ENCODE measurements at regions not wholly inside any gene's neighbourhood (a gene's known extent, or its start where the extent isn't known, plus 50 kb on each side); places are given as distances from the start of the nearest gene placed in this dataset.

DNA sequence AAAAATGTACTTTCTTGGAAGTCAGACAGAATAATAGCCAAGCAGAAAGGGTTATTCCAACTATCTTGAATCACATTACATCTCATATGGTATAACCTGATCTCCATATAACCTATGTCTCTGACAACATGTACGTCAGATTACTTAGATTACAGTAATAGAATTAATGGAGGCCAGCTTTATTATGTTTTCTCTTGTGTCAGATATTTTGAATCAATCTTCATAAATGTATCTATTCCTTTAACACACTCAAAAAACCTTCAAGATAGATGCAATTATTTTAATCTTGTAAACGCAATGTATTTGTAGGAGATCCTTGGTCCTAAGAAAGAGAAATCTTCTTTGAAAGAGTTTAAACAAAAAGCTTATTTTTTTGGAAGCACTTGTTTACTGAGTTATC is 188.4 kb upstream of the KLF12 start:
- no peak overlapping the region for H3K4me2 ChIP-seq
- TF ChIP-seq, protein P1, sequence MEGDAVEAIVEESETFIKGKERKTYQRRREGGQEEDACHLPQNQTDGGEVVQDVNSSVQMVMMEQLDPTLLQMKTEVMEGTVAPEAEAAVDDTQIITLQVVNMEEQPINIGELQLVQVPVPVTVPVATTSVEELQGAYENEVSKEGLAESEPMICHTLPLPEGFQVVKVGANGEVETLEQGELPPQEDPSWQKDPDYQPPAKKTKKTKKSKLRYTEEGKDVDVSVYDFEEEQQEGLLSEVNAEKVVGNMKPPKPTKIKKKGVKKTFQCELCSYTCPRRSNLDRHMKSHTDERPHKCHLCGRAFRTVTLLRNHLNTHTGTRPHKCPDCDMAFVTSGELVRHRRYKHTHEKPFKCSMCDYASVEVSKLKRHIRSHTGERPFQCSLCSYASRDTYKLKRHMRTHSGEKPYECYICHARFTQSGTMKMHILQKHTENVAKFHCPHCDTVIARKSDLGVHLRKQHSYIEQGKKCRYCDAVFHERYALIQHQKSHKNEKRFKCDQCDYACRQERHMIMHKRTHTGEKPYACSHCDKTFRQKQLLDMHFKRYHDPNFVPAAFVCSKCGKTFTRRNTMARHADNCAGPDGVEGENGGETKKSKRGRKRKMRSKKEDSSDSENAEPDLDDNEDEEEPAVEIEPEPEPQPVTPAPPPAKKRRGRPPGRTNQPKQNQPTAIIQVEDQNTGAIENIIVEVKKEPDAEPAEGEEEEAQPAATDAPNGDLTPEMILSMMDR (conservative IDR thresholded peaks at IDR 0.05; ENCODE audit: low read depth, low read length) = no peak
- H3K9ac ChIP-seq = no peak overlapping the region
- H3K79me2 ChIP-seq (ENCODE audit: insufficient read depth, low read depth) = no peaks in the 10 kb centered on the region
- H3K4me1 ChIP-seq (ENCODE audit: low read depth, poor library complexity, severe bottlenecking) = no peaks in the 10 kb centered on the region
- no peak overlapping the region for H3K27ac ChIP-seq
- no peak overlapping the region for H2AFZ ChIP-seq (ENCODE audit: low read depth)
- no peaks in the 10 kb centered on the region for H3K27me3 ChIP-seq (ENCODE audit: insufficient read depth, low read depth)
- no peaks in the 10 kb centered on the region for H3K36me3 ChIP-seq (ENCODE audit: insufficient read depth)
- H3K4me3 ChIP-seq (IDR thresholded peaks at IDR 0.05; ENCODE audit: insufficient read depth, low read depth, low read length) = no peak overlapping the region
- no peaks in the 10 kb centered on the region for H4K20me1 ChIP-seq (ENCODE audit: insufficient read depth)

DNA sequence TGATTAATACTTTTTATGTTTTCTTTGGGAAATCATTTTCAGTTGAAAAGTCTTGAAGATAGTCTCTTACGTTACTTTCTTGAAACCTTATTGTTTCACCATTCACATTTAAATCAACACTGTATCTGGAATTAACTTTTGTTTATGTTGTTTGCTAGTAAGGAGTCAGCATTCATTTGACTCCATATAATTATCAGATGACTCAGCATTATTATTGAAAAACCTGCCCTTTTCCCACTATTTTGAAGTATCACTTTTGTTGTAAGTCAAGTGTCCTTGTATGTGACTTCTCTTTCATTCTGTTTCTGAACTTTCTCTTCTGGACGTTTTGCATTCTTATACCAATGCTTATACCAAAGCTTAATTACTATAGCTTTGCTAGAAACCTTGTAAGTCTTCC is 186.1 kb upstream of the KLF12 start:
- Histone ChIP-seq H3K9ac (no peak overlapping the region), H2AFZ (ENCODE audit: low read depth) (no peak overlapping the region), H3K4me1 (ENCODE audit: low read depth, poor library complexity, severe bottlenecking) (no peaks in the 10 kb centered on the region), H3K36me3 (ENCODE audit: insufficient read depth) (no peaks in the 10 kb centered on the region), H4K20me1 (ENCODE audit: insufficient read depth) (no peaks in the 10 kb centered on the region), H3K27me3 (ENCODE audit: insufficient read depth, low read depth) (no peaks in the 10 kb centered on the region), H3K27ac (no peak overlapping the region), H3K4me3 (IDR thresholded peaks at IDR 0.05; ENCODE audit: insufficient read depth, low read depth, low read length) (no peak overlapping the region), H3K4me2 (no peak overlapping the region), H3K79me2 (ENCODE audit: insufficient read depth, low read depth) (no peaks in the 10 kb centered on the region)
- TF ChIP-seq, protein P1 (conservative IDR thresholded peaks at IDR 0.05; ENCODE audit: low read depth, low read length) = no peak

DNA sequence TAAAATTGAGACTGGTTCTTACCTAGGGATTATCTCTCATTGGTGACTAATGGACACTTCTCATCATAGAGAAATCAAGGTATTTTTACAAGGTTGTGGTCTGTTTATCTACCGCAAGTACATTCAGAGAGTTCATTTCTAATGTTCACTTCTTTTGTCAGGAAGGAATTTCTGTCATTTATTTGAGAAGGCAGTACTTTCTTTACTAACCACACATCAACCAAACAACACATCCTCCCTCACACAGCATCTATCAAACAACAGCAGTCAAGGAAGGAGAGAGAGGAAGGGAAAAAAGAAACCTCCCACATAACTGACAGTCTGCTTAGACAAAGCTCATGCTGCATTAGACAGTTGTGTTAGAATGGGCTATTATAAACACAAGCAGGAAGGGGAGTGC is 182.3 kb upstream of the KLF12 start:
- H2AFZ ChIP-seq (ENCODE audit: low read depth) = no peak overlapping the region
- H3K27me3 ChIP-seq (ENCODE audit: insufficient read depth, low read depth) = no peaks in the 10 kb centered on the region

DNA sequence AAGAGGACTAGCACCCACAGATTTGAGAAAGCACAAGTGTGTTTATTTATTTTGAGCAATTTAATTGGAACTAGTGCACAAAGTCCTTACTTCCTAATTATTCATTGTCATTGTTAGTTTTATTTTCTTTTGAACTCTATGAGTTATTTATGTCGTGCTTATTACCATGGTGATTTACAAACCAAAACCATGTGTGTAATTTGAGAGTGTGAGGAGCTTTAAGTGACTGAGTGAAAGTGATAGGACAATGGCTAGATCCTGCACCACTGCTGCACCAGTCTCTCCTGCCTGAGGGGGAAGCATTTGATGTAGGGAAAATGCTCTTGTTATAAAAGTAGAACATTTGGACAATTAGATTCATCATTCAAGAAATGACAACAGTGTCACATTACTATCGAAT is 172.3 kb upstream of the KLF12 start:
- Histone ChIP-seq H3K9ac (no peak overlapping the region), H3K36me3 (ENCODE audit: insufficient read depth) (no peaks in the 10 kb centered on the region), H3K27ac (no peak overlapping the region), H3K4me2 (no peak overlapping the region), H2AFZ (ENCODE audit: low read depth) (no peak overlapping the region), H3K27me3 (ENCODE audit: insufficient read depth, low read depth) (no peaks in the 10 kb centered on the region), H3K4me3 (IDR thresholded peaks at IDR 0.05; ENCODE audit: insufficient read depth, low read depth, low read length) (no peak overlapping the region), H3K4me1 (ENCODE audit: low read depth, poor library complexity, severe bottlenecking) (no peaks in the 10 kb centered on the region), H3K79me2 (ENCODE audit: insufficient read depth, low read depth) (no peaks in the 10 kb centered on the region), H4K20me1 (ENCODE audit: insufficient read depth) (no peaks in the 10 kb centered on the region)
- TF ChIP-seq, protein P1 (conservative IDR thresholded peaks at IDR 0.05; ENCODE audit: low read depth, low read length) = no peak

More for the DNA sequence above, 182.3 kb upstream of the KLF12 start:
- Histone ChIP-seq H3K36me3 (ENCODE audit: insufficient read depth) (no peaks in the 10 kb centered on the region), H3K27ac (no peak overlapping the region), H3K79me2 (ENCODE audit: insufficient read depth, low read depth) (no peaks in the 10 kb centered on the region), H3K9ac (no peak overlapping the region), H3K4me2 (no peak overlapping the region), H4K20me1 (ENCODE audit: insufficient read depth) (no peaks in the 10 kb centered on the region), H3K4me3 (IDR thresholded peaks at IDR 0.05; ENCODE audit: insufficient read depth, low read depth, low read length) (no peak overlapping the region), H3K4me1 (ENCODE audit: low read depth, poor library complexity, severe bottlenecking) (no peaks in the 10 kb centered on the region)
- TF ChIP-seq, protein P1 (conservative IDR thresholded peaks at IDR 0.05; ENCODE audit: low read depth, low read length) = no peak

Measured in KMS-11 (cell line).